Left lung (tissue), 4 donors: ENCODE measurements at regions not wholly inside any gene's neighbourhood (a gene's known extent, or its start where the extent isn't known, plus 50 kb on each side); places are given as distances from the start of the nearest gene placed in this dataset.

ENCODE experiments used
- ATAC-seq: fragments of 200-7000 bp; cut with Tn5 transposase; one replicate; pipeline ENCODE4 v1.9.1; 2020; ENCODE audit warnings: moderate library complexity
- DNase-seq, 4 donors: peaks; one replicate each; pipeline ENCODE4 v3.0.0-alpha.2; 2013 to 2020
- H3K27ac ChIP-seq, 2 donors: fragments of 200-600 bp; sonication (generic) in 1 of 2; one replicate each; pipeline versions ENCODE4 v1.5.0 to v1.8.0; 2020 to 2021
- H3K27me3 ChIP-seq, 2 donors: fragments of 200-600 bp; sonication (generic) in 1 of 2; one replicate each; pipeline versions ENCODE4 v1.5.0 to v1.8.0; 2020 to 2021
- H3K36me3 ChIP-seq, 2 donors: fragments of 200-600 bp; sonication (generic) in 1 of 2; one replicate each; pipeline versions ENCODE4 v1.5.0 to v1.8.0; 2020 to 2021
- H3K4me1 ChIP-seq, 2 donors: fragments of 200-600 bp; one replicate each; pipeline ENCODE4 v1.8.0; 2021
- H3K4me3 ChIP-seq, 2 donors: fragments of 200-600 bp; sonication (generic) in 1 of 2; one replicate each; pipeline versions ENCODE4 v1.5.0 to v1.8.0; 2020 to 2021; ENCODE audit warnings: mild to moderate bottlenecking in 1 of 2
- H3K9me3 ChIP-seq, 2 donors: fragments of 200-600 bp; sonication (generic) in 1 of 2; one replicate each; pipeline versions ENCODE4 v1.5.0 to v1.8.0; 2020 to 2021
- CTCF ChIP-seq, 2 donors: fragments of 200-600 bp; sonication (generic) in 1 of 2; IDR thresholded peaks; one replicate each; pipeline versions ENCODE4 v1.5.0 to v1.8.0; 2021; ENCODE audit warnings: antibody characterized with exemption in 2 of 2
- intact Hi-C, 2 donors: fragments of 100-400 bp; cut with DNase I; formaldehyde crosslinking; loops; one replicate each; pipeline versions ENCODE4 v1.11.2 to v1.14.2; 2022
- donor health status: DM: no; HTN: yes; CAD: no.
- donor health status: DM: no; HTN: no; CAD: no.

GRCh38 chr14:97638864-97639263 is 841.7 kb downstream of the VRK1 start:
- no peaks in the 10 kb centered on the region for H3K36me3 ChIP-seq
- no peak for TF ChIP-seq CTCF (IDR thresholded peaks at IDR 0.05)
- intact Hi-C loops = no loop called here
- no peak for DNase-seq
- no peaks in the 10 kb centered on the region for H3K27me3 ChIP-seq
- H3K4me3 ChIP-seq = no peak overlapping the region
- H3K27ac ChIP-seq = peak overlapping the region in 1 of 2 donors; percentile 65
- no peaks in the 10 kb centered on the region for H3K9me3 ChIP-seq
- H3K4me1 ChIP-seq = no peaks in the 10 kb centered on the region
- no peak for ATAC-seq

DNA sequence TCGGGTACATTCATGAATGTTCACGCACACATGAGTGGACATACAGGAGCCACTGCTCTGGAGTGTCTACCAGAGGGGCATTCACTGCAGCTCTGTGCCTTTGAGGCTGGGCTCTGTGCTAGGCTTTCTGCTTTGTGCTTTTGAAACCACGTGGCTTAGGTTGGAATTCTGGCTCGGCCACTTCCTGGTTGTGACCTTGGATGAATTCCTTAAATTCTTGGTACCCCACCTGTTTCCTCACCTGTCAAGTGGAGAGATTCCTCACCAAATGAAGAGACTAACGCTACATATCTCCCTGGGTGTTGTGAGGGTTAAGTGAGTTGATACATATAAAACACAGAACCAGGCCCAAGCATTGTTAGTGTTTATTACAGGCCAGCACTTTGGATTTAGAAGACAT is 842.8 kb downstream of the VRK1 start:
- Histone ChIP-seq H3K36me3 (no peaks in the 10 kb centered on the region), H3K27me3 (no peaks in the 10 kb centered on the region), H3K4me3 (no peak overlapping the region), H3K9me3 (no peaks in the 10 kb centered on the region), H3K4me1 (no peaks in the 10 kb centered on the region), H3K27ac (no peak overlapping the region)
- ATAC-seq (no peak), DNase-seq (no peak)
- intact Hi-C loops = no loop called here
- TF ChIP-seq CTCF (IDR thresholded peaks at IDR 0.05) = no peak

GRCh38 chr14:97641827-97642226 is 844.6 kb downstream of the VRK1 start:
- Histone ChIP-seq H3K4me3 (no peak overlapping the region), H3K9me3 (no peaks in the 10 kb centered on the region), H3K27me3 (no peaks in the 10 kb centered on the region), H3K36me3 (no peaks in the 10 kb centered on the region), H3K27ac (no peak overlapping the region), H3K4me1 (no peaks in the 10 kb centered on the region)
- ATAC-seq = no peak
- no peak for TF ChIP-seq CTCF (IDR thresholded peaks at IDR 0.05)
- intact Hi-C loops = no loop called here
- no peak for DNase-seq

- Histone ChIP-seq H3K4me3 (no peak overlapping the region), H3K27ac (no peak overlapping the region), H3K4me1 (no peaks in the 10 kb centered on the region), H3K9me3 (no peaks in the 10 kb centered on the region), H3K27me3 (no peaks in the 10 kb centered on the region), H3K36me3 (no peaks in the 10 kb centered on the region)
- TF ChIP-seq CTCF (IDR thresholded peaks at IDR 0.05) = no peak
- DNase-seq = no peak
- no peak for ATAC-seq
- intact Hi-C loops = no loop called here
These were observed 845.4 kb downstream of the VRK1 start for GRCh38 chr14:97642631-97643030.

- intact Hi-C loops = no loop called here
- no peak for DNase-seq
- H3K4me3 ChIP-seq = no peak overlapping the region
- ATAC-seq = no peak
- no peaks in the 10 kb centered on the region for H3K27me3 ChIP-seq
- no peak overlapping the region for H3K27ac ChIP-seq
- no peaks in the 10 kb centered on the region for H3K36me3 ChIP-seq
- TF ChIP-seq CTCF (IDR thresholded peaks at IDR 0.05) = no peak
- no peaks in the 10 kb centered on the region for H3K9me3 ChIP-seq
- H3K4me1 ChIP-seq = no peaks in the 10 kb centered on the region
These were observed 847.2 kb downstream of the VRK1 start for GRCh38 chr14:97644365-97644764.
